Common myeloid progenitor, CD34-positive (primary cell): ENCODE measurements at regions not wholly inside any gene's neighbourhood (a gene's known extent, or its start where the extent isn't known, plus 50 kb on each side); places are given as distances from the start of the nearest gene placed in this dataset.

Experiments used
- CTCF ChIA-PET: fragments of 350-600 bp; sonication (Branson Sonifier 250); formaldehyde crosslinking; loops from one replicate; lab custom pipeline; 2021; ENCODE audit warnings: antibody characterized with exemption; lab: Charles Lee
- POLR2A ChIA-PET: fragments of 350-600 bp; sonication (Branson Sonifier 250); formaldehyde crosslinking; loops from one replicate; lab custom pipeline; 2021; ENCODE audit warnings: antibody characterized with exemption; lab: Charles Lee
- DNase-seq, 3 donors: peaks; one replicate each; pipeline versions ENCODE4 v3.0.0 to v3.0.0-alpha.2; 2013
- H3K27ac ChIP-seq, 2 experiments: 1 replicate in 1 of 2; 2 replicates in 1 of 2; pipeline ENCODE4 v1.7.0; 2013; ENCODE audit warnings: inconsistent platforms in 2 of 2, low read length in 2 of 2, mild to moderate bottlenecking in 2 of 2, low read depth in 1 of 2, moderate library complexity in 1 of 2; ENCODE audit not compliant: severe bottlenecking in 2 of 2, insufficient read depth in 1 of 2, poor library complexity in 1 of 2
- H3K27me3 ChIP-seq, 5 experiments: replicated peaks in 2 of 5; 1 replicate in 3 of 5; 2 replicates in 2 of 5; pipeline versions ENCODE4 v1.6.1 to v1.7.0; 2013; ENCODE audit warnings: low read length in 4 of 5, mild to moderate bottlenecking in 2 of 5, moderate library complexity in 2 of 5, inconsistent platforms in 1 of 5; ENCODE audit not compliant: insufficient read depth in 5 of 5, control insufficient read depth in 4 of 5
- H3K36me3 ChIP-seq, 4 experiments: 1 replicate in 2 of 4; 2 replicates in 2 of 4; pipeline versions ENCODE4 v1.6.1 to v1.7.0; 2013; ENCODE audit warnings: low read length in 3 of 4, control low read depth in 1 of 4, mild to moderate bottlenecking in 1 of 4; ENCODE audit not compliant: control insufficient read depth in 4 of 4, insufficient read depth in 4 of 4
- H3K4me1 ChIP-seq, 4 experiments: 1 replicate in 3 of 4; 2 replicates in 1 of 4; pipeline versions ENCODE4 v1.6.1 to v1.7.1; 2013; ENCODE audit warnings: low read length in 3 of 4, mild to moderate bottlenecking in 3 of 4, control low read depth in 1 of 4, inconsistent platforms in 1 of 4, moderate library complexity in 1 of 4; ENCODE audit not compliant: control insufficient read depth in 4 of 4, insufficient read depth in 4 of 4; ENCODE audit errors: control extremely low read depth in 1 of 4
- H3K4me3 ChIP-seq, 7 experiments: 1 replicate in 4 of 7; 2 replicates in 3 of 7; pipeline versions ENCODE4 v1.5.1 to v1.7.0; 2013; ENCODE audit warnings: mild to moderate bottlenecking in 7 of 7, low read length in 6 of 7, moderate library complexity in 6 of 7, inconsistent platforms in 2 of 7, low read depth in 2 of 7, control low read depth in 1 of 7; ENCODE audit not compliant: insufficient read depth in 4 of 7, control insufficient read depth in 1 of 7; ENCODE audit errors: extremely low read depth in 1 of 7
- H3K9me3 ChIP-seq, 5 experiments: 1 replicate in 4 of 5; 2 replicates in 1 of 5; pipeline versions ENCODE4 v1.6.1 to v1.7.1; 2013; ENCODE audit warnings: low read length in 4 of 5, mild to moderate bottlenecking in 2 of 5, inconsistent platforms in 1 of 5, low read depth in 1 of 5, moderate library complexity in 1 of 5; ENCODE audit not compliant: control insufficient read depth in 4 of 5, insufficient read depth in 2 of 5; ENCODE audit errors: control extremely low read depth in 1 of 5
- WGBS: methylation state at CpG from one replicate; pipeline ENCODE4 v1.1.5; 2013; ENCODE audit not compliant: insufficient coverage; 5-methylcytosine and 5-hydroxymethylcytosine counted together

GRCh38 chr2:59693231-59693959 is 860.1 kb downstream of the BCL11A start:
- H3K4me1 ChIP-seq: peaks cover 0 to 7% (median 0%) of the 10 kb centered on the region in 4 experiments

GRCh38 chr2:59691518-59692190 is 861.8 kb downstream of the BCL11A start:
- CTCF ChIA-PET: no interaction called here
- peaks cover 0 to 11% (median 4%) of the 10 kb centered on the region in 5 experiments for H3K9me3 ChIP-seq
- no peak overlapping the region for H3K4me3 ChIP-seq
- no peak overlapping the region for H3K27ac ChIP-seq
- H3K36me3 ChIP-seq: no peaks in the 10 kb centered on the region
- POLR2A ChIA-PET: no interaction called here
- no peak for DNase-seq
- H3K27me3 ChIP-seq: no peaks in the 10 kb centered on the region
- WGBS: no CpG with 5 or more reads among the region's 3 CpGs
- peaks cover 0 to 7% (median 0%) of the 10 kb centered on the region in 4 experiments for H3K4me1 ChIP-seq

More at GRCh38 chr2:59693231-59693959, 860.1 kb downstream of the BCL11A start:
- DNase-seq: peak in 2 of 3 donors; percentile 68 to 76
- ChIA-PET CTCF (no interaction called here), POLR2A (no interaction called here)
- Histone ChIP-seq H3K36me3 (no peaks in the 10 kb centered on the region), H3K9me3 (peaks cover 0 to 11% (median 4%) of the 10 kb centered on the region in 5 experiments), H3K27me3 (no peaks in the 10 kb centered on the region), H3K4me3 (no peak overlapping the region), H3K27ac (no peak overlapping the region)
- WGBS: no CpG with 5 or more reads among the region's 2 CpGs

- Histone ChIP-seq H3K27ac (no peak overlapping the region), H3K4me1 (peaks cover 0 to 7% (median 0%) of the 10 kb centered on the region in 4 experiments), H3K4me3 (no peak overlapping the region), H3K27me3 (no peaks in the 10 kb centered on the region), H3K36me3 (no peaks in the 10 kb centered on the region), H3K9me3 (peaks cover 0 to 11% (median 4%) of the 10 kb centered on the region in 5 experiments)
- CTCF ChIA-PET: no interaction called here
- no peak for DNase-seq
- POLR2A ChIA-PET: no interaction called here
- 100% methylated on average over 4 of the region's 4 CpGs for WGBS
Measured at GRCh38 chr2:59690849-59691248, 862.6 kb downstream of the BCL11A start.

- CTCF ChIA-PET: no interaction called here
- Histone ChIP-seq H3K36me3 (no peaks in the 10 kb centered on the region), H3K27me3 (no peaks in the 10 kb centered on the region), H3K4me1 (peaks cover 0 to 9% (median under 1%) of the 10 kb centered on the region in 4 experiments), H3K27ac (no peak overlapping the region), H3K9me3 (peaks cover 0 to 6% (median 0%) of the 10 kb centered on the region in 5 experiments), H3K4me3 (no peak overlapping the region)
- POLR2A ChIA-PET: no interaction called here
- no peak for DNase-seq
- WGBS: no CpG with 5 or more reads among the region's 1 CpG
Measured at GRCh38 chr2:59684771-59685166, 868.7 kb downstream of the BCL11A start.

GRCh38 chr2:59684116-59684770 is 869.2 kb downstream of the BCL11A start:
- peak in 2 of 3 donors; percentile 40 to 56 for DNase-seq
- Histone ChIP-seq H3K36me3 (no peaks in the 10 kb centered on the region), H3K27me3 (no peaks in the 10 kb centered on the region), H3K9me3 (peaks cover 0 to 6% (median 0%) of the 10 kb centered on the region in 5 experiments), H3K4me1 (peaks cover 0 to 9% (median under 1%) of the 10 kb centered on the region in 4 experiments), H3K27ac (no peak overlapping the region), H3K4me3 (no peak overlapping the region)
- WGBS: 100% methylated on average over 1 of the region's 4 CpGs
- CTCF ChIA-PET: no interaction called here
- POLR2A ChIA-PET: interaction anchor here (0.6 kb wide), 1 partner anchor 49 kb away, joined by 3 read pairs; no protein-coding TSS in a partner anchor

- ChIA-PET CTCF (no interaction called here), POLR2A (no interaction called here)
- Histone ChIP-seq H3K4me1 (peaks cover 0 to 9% (median under 1%) of the 10 kb centered on the region in 4 experiments), H3K4me3 (no peak overlapping the region), H3K27me3 (no peaks in the 10 kb centered on the region), H3K9me3 (peaks cover 0 to 6% (median 0%) of the 10 kb centered on the region in 5 experiments), H3K27ac (no peak overlapping the region), H3K36me3 (no peaks in the 10 kb centered on the region)
- WGBS: no CpG with 5 or more reads among the region's 1 CpG
- DNase-seq: peak in 2 of 3 donors; percentile 9 to 40
Measured at GRCh38 chr2:59680863-59681262, 872.6 kb downstream of the BCL11A start.
